Tibial artery (tissue), 4 donors: ENCODE measurements at regions not wholly inside any gene's neighbourhood (a gene's known extent, or its start where the extent isn't known, plus 50 kb on each side); places are given as distances from the start of the nearest gene placed in this dataset.

Source experiments
- DNase-seq, 2 donors: peaks; one replicate each; pipeline ENCODE4 v3.0.0-alpha.2; 2019
- H3K27ac ChIP-seq, 2 donors: fragments of 200-600 bp; sonication (generic) in 1 of 2; 1 replicate in 1 of 2; 2 replicates in 1 of 2; pipeline ENCODE4 v1.5.1; 2018 to 2019; ENCODE audit warnings: mild to moderate bottlenecking in 1 of 2
- H3K27me3 ChIP-seq, 2 donors: fragments of 200-600 bp; sonication (generic) in 1 of 2; one replicate each; pipeline versions ENCODE4 v1.5.1 to v1.6.0; 2016 to 2019
- H3K36me3 ChIP-seq, 3 donors: fragments of 200-600 bp; sonication (generic) in 2 of 3; one replicate each; pipeline ENCODE4 v1.5.1; 2016 to 2019; ENCODE audit warnings: mild to moderate bottlenecking in 2 of 3
- H3K4me1 ChIP-seq, 4 donors: fragments of 200-600 bp; sonication (generic) in 2 of 4; 1 replicate in 3 of 4; 2 replicates in 1 of 4; pipeline ENCODE4 v1.5.1; 2016 to 2019
- H3K4me3 ChIP-seq, 2 donors: fragments of 200-600 bp; sonication (generic) in 1 of 2; 1 replicate in 1 of 2; 2 replicates in 1 of 2; pipeline ENCODE4 v1.5.1; 2018 to 2019; ENCODE audit warnings: mild to moderate bottlenecking in 2 of 2
- H3K9me3 ChIP-seq, 3 donors: fragments of 200-600 bp; sonication (generic) in 1 of 3; one replicate each; pipeline ENCODE4 v1.5.1; 2016 to 2019
- intact Hi-C: fragments of 100-400 bp; cut with DNase I; formaldehyde crosslinking; loops from one replicate; pipeline ENCODE4 v1.15.0; 2023; ENCODE audit warnings: low total_unique reads
- TF ChIP-seq, protein P1 (sequence below), 2 experiments: fragments of 200-600 bp in 1 of 2; fragments of 450-650 bp in 1 of 2; IDR thresholded peaks; one replicate each; pipeline ENCODE4 v1.5.1; 2017 to 2019; ENCODE audit warnings: antibody characterized with exemption in 2 of 2, mild to moderate bottlenecking in 1 of 2, moderate library complexity in 1 of 2

DNA sequence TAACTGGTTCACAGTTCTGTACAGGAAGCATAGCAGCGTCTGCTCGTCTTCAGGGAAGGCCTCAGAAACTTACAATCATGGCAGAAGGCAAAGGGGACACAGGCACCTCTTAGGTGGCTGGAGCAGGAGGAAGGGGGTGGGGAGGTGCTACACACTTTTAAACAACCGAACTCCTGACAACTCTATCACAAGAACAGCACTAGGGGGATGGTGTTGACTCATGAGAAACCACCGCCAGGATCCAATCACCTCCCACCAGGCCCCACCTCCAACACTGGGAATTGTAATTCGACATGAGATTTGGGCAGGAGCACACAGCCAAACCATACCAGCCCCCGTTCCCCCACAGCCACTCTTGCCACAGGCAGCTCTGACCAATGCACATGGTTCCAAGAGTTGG is 306.3 kb upstream of the POU3F1 start:
- intact Hi-C loops, result no loop called here
- TF ChIP-seq, protein P1, sequence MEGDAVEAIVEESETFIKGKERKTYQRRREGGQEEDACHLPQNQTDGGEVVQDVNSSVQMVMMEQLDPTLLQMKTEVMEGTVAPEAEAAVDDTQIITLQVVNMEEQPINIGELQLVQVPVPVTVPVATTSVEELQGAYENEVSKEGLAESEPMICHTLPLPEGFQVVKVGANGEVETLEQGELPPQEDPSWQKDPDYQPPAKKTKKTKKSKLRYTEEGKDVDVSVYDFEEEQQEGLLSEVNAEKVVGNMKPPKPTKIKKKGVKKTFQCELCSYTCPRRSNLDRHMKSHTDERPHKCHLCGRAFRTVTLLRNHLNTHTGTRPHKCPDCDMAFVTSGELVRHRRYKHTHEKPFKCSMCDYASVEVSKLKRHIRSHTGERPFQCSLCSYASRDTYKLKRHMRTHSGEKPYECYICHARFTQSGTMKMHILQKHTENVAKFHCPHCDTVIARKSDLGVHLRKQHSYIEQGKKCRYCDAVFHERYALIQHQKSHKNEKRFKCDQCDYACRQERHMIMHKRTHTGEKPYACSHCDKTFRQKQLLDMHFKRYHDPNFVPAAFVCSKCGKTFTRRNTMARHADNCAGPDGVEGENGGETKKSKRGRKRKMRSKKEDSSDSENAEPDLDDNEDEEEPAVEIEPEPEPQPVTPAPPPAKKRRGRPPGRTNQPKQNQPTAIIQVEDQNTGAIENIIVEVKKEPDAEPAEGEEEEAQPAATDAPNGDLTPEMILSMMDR (IDR thresholded peaks at IDR 0.05), result no peak
- Histone ChIP-seq H3K27ac (no peak overlapping the region), H3K9me3 (peaks cover 0 to 5% (median under 1%) of the 10 kb centered on the region in 3 donors), H3K4me3 (no peak overlapping the region), H3K36me3 (no peaks in the 10 kb centered on the region), H3K27me3 (peaks cover 0 to 7% of the 10 kb centered on the region in 2 donors), H3K4me1 (no peaks in the 10 kb centered on the region)
- DNase-seq, result no peak

DNA sequence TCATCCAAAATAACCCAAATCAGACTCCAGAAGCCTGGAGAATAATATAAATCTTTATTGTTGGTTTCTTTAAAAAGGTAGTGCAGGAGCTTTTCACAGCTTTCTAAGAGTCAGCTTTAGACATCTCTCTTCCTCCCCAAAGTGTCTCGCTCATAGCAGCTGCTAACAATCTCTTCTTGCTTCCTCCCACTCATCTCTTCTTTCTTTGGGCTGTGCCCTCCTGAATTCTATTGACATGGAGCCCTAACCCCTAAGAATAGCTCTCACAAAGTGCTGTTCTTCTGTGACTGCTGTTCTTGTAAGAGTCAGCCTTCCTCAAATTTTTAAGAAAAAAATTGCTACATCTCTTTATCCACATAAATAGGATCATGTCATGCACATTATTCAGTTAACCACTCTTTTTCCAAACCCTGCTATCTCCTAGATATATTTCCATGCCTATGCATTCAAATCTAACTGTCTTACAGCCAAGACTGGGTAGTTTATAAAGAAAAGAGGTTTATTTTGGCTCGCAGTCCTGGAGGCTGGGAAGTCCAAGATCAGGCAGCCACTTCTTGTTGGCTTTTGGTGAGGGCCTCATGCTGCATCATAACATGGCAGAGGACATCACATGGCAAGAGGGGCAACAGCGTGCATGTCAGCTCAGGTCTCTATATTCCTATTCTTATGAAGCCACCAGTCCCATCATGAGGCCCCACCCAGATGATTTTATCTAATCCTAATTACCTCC is 301.0 kb upstream of the POU3F1 start:
- intact Hi-C loops, result no loop called here
- Histone ChIP-seq H3K27me3 (peaks cover 0 to 8% of the 10 kb centered on the region in 2 donors), H3K9me3 (peaks cover 0 to 18% (median 7%) of the 10 kb centered on the region in 3 donors), H3K4me3 (no peak overlapping the region), H3K4me1 (no peaks in the 10 kb centered on the region), H3K36me3 (no peaks in the 10 kb centered on the region), H3K27ac (no peak overlapping the region)
- TF ChIP-seq, protein P1 (IDR thresholded peaks at IDR 0.05), result no peak
- DNase-seq, result no peak

DNA sequence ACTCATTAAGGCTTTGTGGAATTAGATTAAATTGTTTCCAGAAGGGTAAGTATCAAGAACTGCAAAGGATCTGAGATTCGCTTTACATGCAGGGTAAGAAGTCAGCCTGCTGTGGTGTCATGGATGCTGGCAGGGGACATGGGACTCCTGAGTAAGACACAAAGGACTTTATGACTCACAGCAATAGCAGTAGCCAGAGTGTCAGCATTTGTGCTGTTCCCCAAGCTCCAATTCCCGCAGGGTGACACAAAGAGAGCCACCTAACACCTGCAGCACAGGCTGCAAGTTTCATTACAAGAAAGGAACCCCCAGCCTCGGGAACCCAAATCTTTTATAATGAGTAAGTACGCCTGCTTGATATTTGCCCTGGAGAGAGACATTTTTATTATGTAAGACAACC is 298.1 kb upstream of the POU3F1 start:
- intact Hi-C loops, result no loop called here
- TF ChIP-seq, protein P1 (IDR thresholded peaks at IDR 0.05), result no peak
- Histone ChIP-seq H3K9me3 (peaks cover 0 to 18% (median 7%) of the 10 kb centered on the region in 3 donors), H3K27ac (no peak overlapping the region), H3K4me3 (no peak overlapping the region), H3K27me3 (peaks cover 0 to 2% of the 10 kb centered on the region in 2 donors), H3K4me1 (no peaks in the 10 kb centered on the region), H3K36me3 (no peaks in the 10 kb centered on the region)
- DNase-seq, result no peak

DNA sequence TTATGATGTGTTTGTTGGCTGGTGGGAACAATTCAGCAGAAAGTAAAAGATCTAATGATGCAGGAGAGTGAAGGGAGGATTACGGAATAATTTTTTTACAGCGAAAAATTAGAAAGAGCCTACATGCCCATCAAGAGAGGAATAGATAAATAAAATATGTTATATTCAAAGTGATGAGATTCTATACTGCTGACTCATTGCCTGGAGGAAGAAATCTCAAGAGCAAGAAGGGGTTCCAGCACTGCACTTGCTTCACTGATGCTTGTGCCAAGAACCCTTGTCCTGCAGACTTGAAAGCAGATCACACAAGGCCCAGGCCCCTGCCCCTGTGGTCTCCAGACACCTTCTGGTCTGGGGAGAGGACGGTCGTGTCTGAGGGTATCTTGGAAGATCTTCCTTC is 295.1 kb upstream of the POU3F1 start:
- TF ChIP-seq, protein P1 (IDR thresholded peaks at IDR 0.05), result no peak
- DNase-seq, result no peak
- H3K4me3 ChIP-seq, result no peak overlapping the region
- no peaks in the 10 kb centered on the region for H3K4me1 ChIP-seq
- H3K9me3 ChIP-seq, result peaks cover 0 to 10% (median 0%) of the 10 kb centered on the region in 3 donors
- peaks cover 0 to 6% of the 10 kb centered on the region in 2 donors for H3K27me3 ChIP-seq
- intact Hi-C loops, result no loop called here
- H3K27ac ChIP-seq, result no peak overlapping the region
- H3K36me3 ChIP-seq, result no peaks in the 10 kb centered on the region

GRCh38 chr1:38340409-38340808 is 293.8 kb upstream of the POU3F1 start:
- no peak overlapping the region for H3K27ac ChIP-seq
- H3K36me3 ChIP-seq, result no peaks in the 10 kb centered on the region
- no peaks in the 10 kb centered on the region for H3K4me1 ChIP-seq
- peaks cover 0 to 12% of the 10 kb centered on the region in 2 donors for H3K27me3 ChIP-seq
- DNase-seq, result no peak
- intact Hi-C loops, result no loop called here
- no peak overlapping the region for H3K4me3 ChIP-seq
- TF ChIP-seq, protein P1 (IDR thresholded peaks at IDR 0.05), result no peak
- H3K9me3 ChIP-seq, result peaks cover 0 to 7% (median 0%) of the 10 kb centered on the region in 3 donors
